Hematopoietic multipotent progenitor cell (in vitro differentiated cells): ENCODE measurements at regions not wholly inside any gene's neighbourhood (a gene's known extent, or its start where the extent isn't known, plus 50 kb on each side); places are given as distances from the start of the nearest gene placed in this dataset.
"Not testable (repeated sequence)": the region's sequence is repeated elsewhere in the genome, so short reads cannot be mapped to it uniquely, and the experiment has no call there.

Source experiments
- DNase-seq, 3 donors: peaks; one replicate each; pipeline ENCODE4 v3.0.0-alpha.2; 2011 to 2015; ENCODE audit warnings: low read depth in 2 of 3, low spot score in 2 of 3

DNA sequence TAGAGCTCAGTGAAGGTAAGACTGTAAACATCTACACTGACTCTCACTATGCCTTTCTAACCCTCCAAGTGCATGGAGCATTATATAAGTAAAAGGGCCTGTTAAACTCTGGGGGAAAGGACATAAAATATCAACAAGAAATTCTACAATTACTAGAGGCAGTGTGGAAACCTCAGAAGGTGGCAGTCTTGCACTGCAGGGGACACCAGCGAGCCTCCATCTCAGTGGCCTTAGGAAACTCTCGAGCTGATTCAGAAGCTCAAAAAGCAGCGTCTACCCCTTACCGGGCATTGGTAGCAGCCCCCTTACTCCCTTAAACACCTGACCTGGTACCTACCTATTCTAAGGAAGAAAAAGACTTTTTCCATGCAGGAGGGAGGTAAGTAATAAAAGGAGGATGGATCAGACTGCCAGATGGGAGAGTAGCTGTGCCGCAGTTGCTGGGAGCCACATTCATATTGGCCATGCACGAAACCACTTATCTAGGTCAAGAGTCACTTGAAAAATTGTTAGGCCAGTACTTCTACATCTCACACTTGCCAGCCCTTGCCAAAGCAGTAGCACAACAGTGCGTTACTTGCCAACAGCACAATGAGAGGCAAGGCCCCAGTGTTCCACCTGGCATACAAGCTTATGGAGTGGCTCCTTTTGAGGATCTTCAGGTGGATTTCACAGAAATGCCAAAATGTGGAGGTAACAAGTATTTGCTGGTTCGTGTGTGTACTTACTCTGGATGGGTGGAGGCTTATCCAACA is 258.8 kb upstream of the PRKX start:
- not testable (repeated sequence) for DNase-seq

DNA sequence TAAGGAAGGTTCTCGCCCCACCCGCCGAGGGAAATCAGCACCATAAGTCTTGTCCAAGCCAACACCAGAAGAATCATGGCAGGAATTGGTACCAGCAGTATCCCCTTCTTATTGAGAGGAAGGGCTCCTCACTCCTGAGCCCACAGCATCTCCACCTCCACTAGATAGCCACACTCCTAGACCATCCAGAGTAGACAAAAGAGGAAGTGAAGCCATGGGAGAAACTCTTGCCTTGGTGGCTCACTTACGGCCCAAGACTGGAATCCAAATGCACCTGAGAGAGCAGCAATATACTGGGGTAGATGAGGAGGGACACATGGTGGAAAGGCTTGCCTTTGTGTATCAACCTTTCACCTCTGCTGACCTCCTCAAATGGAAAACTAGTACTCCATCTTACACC is 255.3 kb upstream of the PRKX start:
- no peak for DNase-seq

DNA sequence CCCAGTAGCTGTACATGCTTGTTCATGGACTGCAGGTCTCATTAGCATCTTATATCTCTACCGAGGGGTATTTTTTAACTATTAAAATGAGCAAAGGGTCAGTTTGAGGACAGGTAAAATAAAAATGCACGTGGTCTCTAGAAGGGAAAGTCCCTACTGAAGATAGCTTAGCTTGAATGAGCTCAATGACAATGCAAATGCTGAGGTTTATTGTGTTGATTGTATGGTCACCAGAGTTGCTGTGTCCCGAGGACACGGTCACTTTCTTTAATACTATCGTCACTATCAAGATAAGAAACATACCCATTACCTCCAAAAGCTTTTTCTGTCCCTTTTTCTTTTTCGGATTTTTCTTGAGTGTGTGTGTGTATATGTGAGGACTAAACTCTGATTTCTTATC is 250.5 kb upstream of the PRKX start:
- no peak for DNase-seq

DNA sequence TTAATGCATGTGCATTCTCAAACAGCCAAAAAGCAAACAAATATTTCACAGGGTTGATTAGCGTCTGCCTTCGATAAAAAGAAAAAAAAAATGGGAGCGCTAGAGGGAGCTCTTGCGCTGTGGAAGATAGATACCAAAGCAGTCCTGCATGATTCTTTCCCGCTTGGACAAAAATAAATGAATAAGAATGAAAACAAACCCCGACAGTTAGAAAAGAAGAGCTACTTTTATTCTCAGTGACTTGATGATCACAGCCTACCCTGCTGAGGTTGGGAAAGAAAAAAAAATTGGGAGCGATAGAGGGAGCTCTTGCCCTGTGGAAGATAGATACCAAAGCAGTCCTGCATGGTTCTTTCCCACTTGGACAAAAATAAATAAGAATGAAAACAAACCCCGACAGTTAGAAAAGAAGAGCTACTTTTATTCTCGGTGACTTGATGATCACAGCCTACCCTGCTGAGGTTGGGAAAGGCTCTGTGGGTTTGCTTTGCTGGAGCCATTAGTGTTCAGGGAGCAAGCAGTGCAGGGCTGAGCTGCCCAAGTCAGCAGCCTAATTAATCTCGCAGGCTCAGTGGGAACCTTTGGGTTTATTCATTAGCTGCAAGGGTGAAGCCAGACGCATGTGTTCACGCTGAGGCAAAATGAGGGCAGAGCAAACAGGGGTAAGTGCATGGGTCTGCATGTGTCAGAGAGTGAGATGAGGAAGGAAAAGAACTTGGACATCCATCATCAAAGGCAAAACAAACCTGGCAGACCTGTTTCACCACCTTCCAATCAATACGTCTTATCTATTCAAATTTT is 249.3 kb upstream of the PRKX start:
- peak in 1 of 3 donors; percentile 28 for DNase-seq

DNA sequence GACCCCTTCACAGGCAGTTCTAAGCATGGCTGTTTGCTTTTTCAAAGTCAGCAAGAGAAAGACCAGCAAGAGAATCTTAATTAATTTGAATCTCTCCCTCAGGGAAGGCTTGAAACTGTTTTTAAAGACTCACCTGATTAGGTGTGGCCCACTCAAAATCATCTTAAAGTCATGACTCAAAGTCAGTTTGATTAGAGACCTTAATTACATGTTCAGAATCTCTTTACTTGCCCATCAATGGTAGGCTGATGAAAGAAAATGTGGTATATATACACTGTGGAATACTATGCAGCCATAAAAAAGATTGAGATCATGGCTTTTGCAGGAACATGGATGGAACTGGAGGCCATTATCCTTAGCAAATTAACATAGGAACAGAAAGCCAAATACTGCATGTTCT is 247.5 kb upstream of the PRKX start:
- no peak for DNase-seq

DNA sequence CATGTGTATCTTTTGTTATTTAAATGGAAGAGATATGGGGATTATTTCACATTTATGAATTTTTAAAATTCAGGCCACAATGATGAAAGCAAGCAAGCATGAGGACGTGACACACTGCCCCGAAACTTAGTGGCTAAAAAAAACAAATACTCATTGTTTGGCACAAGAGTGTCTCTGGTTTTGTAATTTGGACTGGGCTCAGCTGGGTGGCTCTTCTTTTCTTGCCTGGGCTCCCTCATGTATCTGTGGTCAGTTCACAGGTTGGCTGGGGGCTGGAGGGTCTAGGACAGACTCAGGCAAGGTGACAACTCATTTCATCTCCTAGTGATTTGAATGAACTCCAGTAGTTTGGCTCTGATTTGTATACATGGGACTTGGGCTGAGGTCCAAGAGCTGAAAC is 238.4 kb upstream of the PRKX start:
- DNase-seq, result no peak

DNA sequence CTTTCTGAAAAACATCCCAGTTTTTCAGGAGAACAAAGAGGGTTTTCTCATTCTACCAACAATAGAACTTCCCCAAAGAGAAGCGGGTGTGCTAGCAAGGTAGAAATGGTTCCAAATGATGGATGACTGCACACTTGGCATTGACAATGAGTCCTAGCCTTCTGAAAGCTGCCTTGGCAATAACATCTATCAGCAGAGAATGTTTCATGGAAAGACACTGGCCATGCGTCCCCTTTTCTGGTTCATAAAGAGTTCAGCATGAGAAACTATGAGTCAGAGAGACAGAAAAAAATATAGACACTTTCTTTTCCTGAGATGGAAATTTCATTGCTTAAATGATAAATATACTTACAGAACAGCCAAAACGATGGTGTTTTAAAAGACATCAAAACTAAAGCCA is 236.9 kb upstream of the PRKX start:
- DNase-seq, result no peak

DNA sequence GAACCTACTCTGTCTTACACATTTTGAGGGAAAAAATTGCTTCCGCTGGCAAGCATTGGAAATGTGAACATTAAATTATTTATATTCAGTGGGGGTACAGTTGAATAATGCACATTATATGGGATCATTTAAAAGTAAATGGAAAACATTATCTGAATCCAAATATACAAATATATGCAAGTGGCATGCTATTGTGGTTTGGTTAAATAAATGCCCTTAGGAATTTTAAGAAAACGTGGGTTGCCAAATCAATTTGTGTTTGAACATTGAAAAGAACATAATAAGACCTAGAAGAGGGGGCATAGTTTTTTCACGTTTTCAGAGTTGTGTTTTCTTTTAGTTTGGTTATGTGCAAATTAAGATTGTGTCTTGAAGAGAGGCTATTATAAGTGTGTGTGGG is 230.5 kb upstream of the PRKX start:
- DNase-seq, result no peak

DNA sequence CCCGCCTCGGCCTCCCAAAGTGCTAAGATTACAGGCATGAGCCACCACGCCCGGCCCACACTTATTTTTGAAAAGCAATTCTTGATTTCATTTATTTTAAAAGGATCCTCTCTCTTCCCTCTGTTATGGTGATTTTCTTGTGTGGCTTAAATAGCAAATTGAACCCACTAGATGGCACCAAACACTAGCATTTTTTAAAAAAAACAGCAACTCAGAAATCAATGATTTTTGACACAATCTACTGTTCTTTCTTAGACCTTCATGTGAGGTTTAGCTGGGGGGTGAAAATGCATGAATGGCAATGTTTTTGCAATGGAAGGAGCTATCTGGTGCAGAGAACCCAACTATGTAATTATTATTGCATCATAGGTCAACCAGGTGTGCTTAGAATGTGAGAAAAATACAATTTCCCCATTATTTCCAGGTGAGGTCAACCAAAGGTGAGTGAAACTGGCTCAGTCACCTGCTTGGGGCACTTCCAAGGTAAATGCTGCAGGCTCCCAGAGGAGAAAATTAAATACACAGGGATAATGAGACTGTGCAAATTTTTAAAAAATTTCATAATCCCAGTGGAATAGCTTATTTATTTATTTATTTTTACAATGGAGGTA is 226.7 kb upstream of the PRKX start:
- peak in 1 of 3 donors; percentile 33 for DNase-seq

DNA sequence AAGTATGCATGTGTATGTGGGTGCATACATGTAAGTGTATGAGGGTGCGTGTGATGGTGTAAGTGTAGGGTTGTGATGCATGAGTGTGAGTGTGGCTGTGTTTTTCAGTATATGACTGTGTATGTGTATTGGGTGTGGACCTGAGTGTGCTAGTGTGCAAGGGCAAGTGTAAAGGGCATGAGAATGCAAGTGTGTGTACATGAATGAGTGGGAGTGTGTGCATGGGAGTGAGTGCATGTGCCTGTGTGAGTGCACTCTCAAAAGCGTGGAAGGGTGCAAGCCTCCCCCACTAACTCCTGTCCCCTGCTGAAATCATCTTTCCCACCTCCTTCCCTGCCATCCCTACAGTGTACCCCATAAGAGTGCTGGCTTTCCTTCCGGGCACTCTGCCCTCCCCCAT is 225.1 kb upstream of the PRKX start:
- no peak for DNase-seq

DNA sequence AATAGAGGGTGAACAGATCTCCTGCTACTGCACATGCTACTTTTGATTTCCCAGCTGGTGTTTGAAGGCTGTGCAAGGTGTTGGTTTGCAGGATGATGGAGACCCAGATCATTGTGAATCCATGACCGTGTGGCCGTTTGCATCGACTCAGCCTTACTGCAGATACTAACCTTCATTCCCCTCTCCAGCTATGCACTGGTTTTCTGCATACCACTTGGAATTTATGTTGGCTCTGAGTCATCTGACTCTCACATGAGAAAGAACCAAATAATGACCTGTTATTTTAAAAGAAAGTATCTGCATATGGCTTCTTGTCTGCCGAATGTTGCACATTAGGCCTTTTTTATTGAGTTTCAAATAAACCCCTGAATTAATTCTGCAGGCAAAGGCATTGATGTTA is 221.7 kb upstream of the PRKX start:
- not testable (repeated sequence) for DNase-seq

DNA sequence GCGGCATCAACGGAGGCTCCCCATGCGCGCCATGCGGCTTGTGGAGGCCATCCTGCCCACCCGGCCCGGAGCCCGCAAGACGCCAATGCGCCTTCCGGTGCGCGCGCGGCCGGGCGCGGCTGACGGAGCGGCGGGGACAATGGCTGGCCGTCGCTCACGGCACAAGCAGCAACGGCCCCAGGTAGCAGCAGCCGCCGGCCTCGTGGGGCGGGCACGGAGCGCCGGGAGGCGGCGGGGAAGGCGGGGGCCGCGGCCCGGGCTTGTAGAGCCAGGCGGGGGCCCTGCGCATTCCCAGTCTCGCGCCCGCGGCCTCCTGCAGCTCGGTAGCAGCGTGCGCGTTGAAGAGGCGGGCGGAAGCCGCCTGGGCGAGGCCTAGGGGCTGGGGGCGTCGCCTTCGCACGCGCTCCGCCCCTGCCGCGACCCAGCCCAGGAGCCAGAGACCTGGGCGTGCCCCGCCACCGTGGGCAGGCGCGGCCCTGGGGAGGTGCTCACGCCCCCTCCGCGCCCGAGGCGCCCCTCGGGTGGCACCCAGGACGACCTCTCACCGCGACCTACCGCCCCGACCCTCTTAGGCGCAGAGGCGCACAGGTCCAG is 207.1 kb upstream of the PRKX start:
- DNase-seq, result not testable (repeated sequence)

DNA sequence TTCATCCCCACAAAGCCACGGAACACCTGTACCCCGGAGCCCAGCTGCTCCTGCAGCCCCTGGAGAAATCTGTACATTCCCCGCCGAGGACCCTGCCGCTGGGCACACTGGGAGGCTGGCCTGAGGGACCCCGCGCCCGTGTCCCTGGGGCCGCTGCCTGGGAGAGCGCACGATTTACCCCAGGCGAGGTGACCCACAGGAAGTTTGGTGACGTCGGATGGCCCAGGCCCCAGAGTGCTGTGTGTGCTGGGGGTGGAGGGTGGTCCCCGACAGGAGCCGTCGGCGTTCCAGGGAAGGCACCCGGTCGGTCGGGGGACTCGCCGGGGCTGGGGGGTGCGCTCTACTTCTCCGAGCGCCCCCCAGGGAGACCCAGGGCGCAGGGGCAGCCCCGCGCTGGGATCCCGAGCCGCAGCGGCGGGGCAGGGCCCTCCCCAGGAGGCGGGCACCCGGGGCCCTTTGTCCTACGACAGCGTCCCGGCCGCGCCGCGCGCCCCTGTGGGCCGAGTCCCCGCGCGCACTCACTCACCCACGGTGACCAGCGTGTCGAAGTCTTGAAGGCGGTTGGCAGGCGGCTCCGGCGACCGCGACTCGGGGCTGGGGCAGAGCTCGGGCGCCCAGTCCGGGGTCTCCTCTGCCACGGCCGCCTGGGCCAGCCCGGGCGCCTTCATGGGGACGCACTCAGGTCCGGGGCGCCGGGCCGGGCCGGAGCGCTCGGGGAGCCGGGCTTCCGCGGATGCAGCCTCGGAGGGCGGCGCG is 206.4 kb upstream of the PRKX start:
- DNase-seq, result not testable (repeated sequence)

DNA sequence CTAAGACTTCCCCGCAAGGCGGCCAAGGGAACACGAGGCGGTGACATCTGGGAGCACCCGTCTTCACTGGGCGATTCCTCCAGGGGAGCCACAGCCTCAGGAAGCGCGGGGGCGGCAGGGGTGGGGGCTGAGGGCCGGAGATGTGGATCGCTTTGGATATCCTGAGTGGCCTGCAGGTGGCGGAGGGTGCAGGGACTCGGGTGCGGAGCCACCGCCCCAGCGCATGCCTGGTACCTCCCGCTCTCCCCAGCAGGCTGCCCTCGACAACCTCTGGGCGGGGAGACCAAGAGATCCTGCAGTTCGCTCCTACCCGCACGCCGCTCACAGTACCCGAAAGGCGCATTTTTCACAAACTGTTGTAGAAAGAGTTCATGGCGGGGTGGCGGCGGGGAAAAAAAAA is 201.4 kb upstream of the PRKX start:
- not testable (repeated sequence) for DNase-seq

DNA sequence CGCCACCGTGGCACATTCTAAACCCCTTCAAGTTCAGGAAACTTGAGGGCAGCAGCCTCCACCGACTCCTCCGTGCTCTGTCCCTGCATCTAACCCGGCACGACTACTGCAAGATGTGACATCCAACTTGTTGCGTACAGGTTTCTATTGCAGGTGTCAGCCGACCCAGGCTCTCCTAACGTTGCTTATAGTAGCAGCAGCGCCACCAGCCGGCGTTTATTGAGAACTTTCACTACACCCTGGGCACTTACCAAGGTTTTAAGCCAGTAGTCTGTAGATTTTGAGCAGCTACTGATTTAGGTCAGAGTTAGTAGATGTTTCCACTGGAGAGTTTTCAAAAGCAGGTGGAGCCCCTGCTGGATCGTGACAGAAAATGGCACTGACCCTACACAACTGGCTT is 200.6 kb upstream of the PRKX start:
- not testable (repeated sequence) for DNase-seq

DNA sequence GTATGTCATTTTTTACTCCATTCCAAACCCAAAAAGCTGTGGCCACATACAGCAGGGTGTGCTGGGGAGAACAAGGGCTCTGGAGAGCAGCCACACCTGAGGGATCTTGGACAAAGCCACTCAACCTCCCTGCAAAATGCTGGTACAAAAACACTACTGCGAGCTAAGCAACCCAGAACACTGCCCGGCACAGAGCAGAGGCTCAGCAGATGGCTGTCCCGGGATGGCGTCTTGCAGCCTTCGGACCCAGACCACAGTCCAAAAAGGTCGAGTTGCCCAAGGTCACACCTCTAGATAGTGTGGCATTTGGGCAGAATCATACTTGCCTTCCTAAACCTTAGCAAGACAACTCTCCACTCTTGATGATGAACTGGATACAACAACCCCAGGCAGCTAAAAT is 197.6 kb upstream of the PRKX start:
- not testable (repeated sequence) for DNase-seq

DNA sequence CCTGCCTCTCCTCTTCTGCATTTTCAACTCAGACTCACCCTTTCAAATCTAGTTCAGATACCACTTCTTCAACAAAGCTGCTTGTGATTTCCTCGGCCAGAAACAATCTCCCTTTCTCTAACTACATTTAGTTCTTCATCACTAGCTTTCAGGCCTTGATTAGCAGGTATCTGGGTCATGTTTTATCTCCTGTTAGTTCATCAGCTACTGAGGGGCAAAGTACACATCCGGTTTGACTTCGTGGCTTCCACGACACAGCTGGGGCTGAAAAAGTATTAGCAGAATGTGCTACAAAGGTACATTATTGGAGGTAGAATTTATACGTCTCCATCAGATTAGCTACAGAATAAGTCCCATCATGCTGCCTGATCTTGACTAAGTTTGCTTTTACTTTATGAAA is 197.2 kb upstream of the PRKX start:
- DNase-seq, result not testable (repeated sequence)

DNA sequence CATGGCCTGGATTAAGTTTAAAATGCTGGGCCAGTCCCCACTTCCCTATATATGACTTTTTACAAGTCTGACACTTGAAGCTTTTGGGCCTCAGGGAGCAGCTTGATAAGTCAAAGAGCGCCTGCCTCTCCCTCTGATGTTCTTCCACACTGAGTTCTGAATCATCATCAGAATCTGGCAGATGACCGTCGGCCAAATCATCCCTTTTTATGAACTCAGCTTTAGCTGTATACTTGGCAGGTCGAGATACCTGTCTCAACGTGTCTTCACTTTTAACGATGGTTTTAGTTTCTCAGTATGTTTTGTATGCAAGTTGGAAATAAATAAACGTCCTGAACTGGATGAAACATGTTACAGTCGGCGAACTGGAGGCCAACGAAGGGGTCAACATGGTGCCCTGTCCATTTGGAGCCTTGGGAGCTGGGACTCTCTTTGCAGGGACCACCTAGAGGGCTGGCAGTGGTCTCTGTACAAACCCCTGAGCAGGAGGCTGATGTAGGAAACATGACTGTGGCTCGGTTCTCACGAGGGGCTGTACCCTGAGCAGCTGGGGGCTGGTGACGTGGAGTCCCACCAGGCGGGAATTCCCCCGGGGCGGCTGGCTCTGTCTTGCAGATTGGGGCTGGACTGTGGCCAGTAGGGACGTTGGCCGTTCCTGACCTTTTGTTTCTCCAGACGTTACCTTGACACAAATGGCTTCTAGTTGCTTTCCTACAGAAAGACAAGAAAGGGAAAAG is 192.2 kb upstream of the PRKX start:
- DNase-seq, result not testable (repeated sequence)

DNA sequence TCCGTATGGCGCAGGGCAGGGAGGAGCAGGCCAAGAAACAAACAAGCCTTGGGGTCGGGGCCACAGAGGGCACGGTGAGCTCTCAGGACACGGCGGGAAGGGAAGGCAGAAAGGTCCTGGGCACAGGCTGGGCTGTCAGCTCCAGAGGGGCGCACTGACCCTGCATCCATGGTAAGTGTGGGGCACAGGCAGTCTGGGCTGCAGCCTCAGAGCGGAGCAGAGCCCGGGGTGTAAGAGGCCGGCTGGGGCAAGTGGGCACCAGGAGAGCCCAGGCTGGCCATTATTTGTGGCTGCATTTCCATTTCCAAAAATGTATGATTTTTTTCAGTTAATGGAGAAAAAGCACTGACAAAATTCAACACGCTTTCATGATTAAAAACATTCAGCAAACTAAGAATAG is 188.8 kb upstream of the PRKX start:
- DNase-seq, result not testable (repeated sequence)

DNA sequence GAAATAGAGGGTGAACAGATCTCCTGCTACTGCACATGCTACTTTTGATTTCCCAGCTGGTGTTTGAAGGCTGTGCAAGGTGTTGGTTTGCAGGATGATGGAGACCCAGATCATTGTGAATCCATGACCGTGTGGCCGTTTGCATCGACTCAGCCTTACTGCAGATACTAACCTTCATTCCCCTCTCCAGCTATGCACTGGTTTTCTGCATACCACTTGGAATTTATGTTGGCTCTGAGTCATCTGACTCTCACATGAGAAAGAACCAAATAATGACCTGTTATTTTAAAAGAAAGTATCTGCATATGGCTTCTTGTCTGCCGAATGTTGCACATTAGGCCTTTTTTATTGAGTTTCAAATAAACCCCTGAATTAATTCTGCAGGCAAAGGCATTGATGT is 183.3 kb upstream of the PRKX start:
- DNase-seq, result not testable (repeated sequence)
